Adrenal gland (tissue), 9 donors: ENCODE measurements at regions not wholly inside any gene's neighbourhood (a gene's known extent, or its start where the extent isn't known, plus 50 kb on each side); places are given as distances from the start of the nearest gene placed in this dataset.

Source experiments
- DNase-seq, 7 donors: peaks; one replicate each; pipeline ENCODE4 v3.0.0-alpha.2; 2019 to 2020
- H3K27ac ChIP-seq, 5 donors: fragments of 200-600 bp; sonication (generic) in 4 of 5; 1 replicate in 3 of 5; 2 replicates in 2 of 5; pipeline versions ENCODE4 v1.5.1 to v1.8.0; 2016 to 2020; ENCODE audit warnings: mild to moderate bottlenecking in 1 of 5
- H3K27me3 ChIP-seq: fragments of 200-600 bp; 2 replicates; pipeline ENCODE4 v1.8.0; 2021
- H3K36me3 ChIP-seq, 2 donors: fragments of 200-600 bp; replicated peaks in 1 of 2; 1 replicate in 1 of 2; 2 replicates in 1 of 2; pipeline versions ENCODE4 v1.5.1 to v1.8.0; 2018 to 2022
- H3K4me1 ChIP-seq, 2 donors: fragments of 200-600 bp; replicated peaks in 1 of 2; 1 replicate in 1 of 2; 2 replicates in 1 of 2; pipeline versions ENCODE4 v1.5.1 to v1.8.0; 2018 to 2021
- H3K4me3 ChIP-seq, 4 donors: fragments of 200-600 bp; sonication (generic) in 3 of 4; one replicate each; pipeline ENCODE4 v1.5.1; 2016 to 2018
- H3K9me3 ChIP-seq, 3 donors: fragments of 200-600 bp; sonication (generic) in 1 of 3; replicated peaks in 1 of 3; 1 replicate in 2 of 3; 2 replicates in 1 of 3; pipeline versions ENCODE4 v1.5.1 to v1.8.0; 2016 to 2021
- CTCF ChIP-seq, 6 experiments: fragments of 450-650 bp in 4 of 6; fragments of 200-600 bp in 2 of 6; sonication (generic) in 1 of 6; IDR thresholded peaks; 1 replicate in 5 of 6; 2 replicates in 1 of 6; pipeline versions ENCODE4 v1.5.1 to v1.8.0; 2016 to 2021; ENCODE audit warnings: antibody characterized with exemption in 6 of 6, mild to moderate bottlenecking in 2 of 6, moderate library complexity in 1 of 6
- POLR2A ChIP-seq, 2 donors: fragments of 450-650 bp; IDR thresholded peaks; one replicate each; pipeline ENCODE4 v1.6.1; 2017; ENCODE audit warnings: antibody characterized with exemption in 2 of 2, mild to moderate bottlenecking in 2 of 2, moderate library complexity in 1 of 2
- WGBS, 4 donors: extraction: QIAGEN DNeasy Blood & Tissue Kit in 2 of 4; methylation state at CpG; one replicate each; pipeline versions ENCODE4 v1.1.5 to v1.1.7; 2013 to 2017; 5-methylcytosine and 5-hydroxymethylcytosine counted together
- intact Hi-C, 2 donors: fragments of 100-400 bp; cut with DNase I; formaldehyde crosslinking; loops; one replicate each; pipeline versions ENCODE4 v1.14.1 to v1.15.0; 2022 to 2023
- donor health status: healthy with polysubstance abuse.
- donor health status: Bipolar disorder and iron deficiency.
- donor health status: DM: yes; HTN: yes; CAD: no.
- donor health status: DM: no; HTN: no; CAD: no.
- donor health status: DM: no; HTN: no; CAD: no.

- no peak overlapping the region for H3K4me3 ChIP-seq
- intact Hi-C loops, result no loop called here
- 77 to 82% (median 79%) methylated on average over 2 of the region's 2 CpGs for WGBS, 4 donors
- no peak overlapping the region for H3K27ac ChIP-seq
- H3K4me1 ChIP-seq, result no peaks in the 10 kb centered on the region
- TF ChIP-seq CTCF (IDR thresholded peaks at IDR 0.05) (no peak), POLR2A (IDR thresholded peaks at IDR 0.05) (no peak)
- H3K9me3 ChIP-seq, result no peaks in the 10 kb centered on the region
- H3K27me3 ChIP-seq, result no peaks in the 10 kb centered on the region
- DNase-seq, result no peak
- H3K36me3 ChIP-seq, result no peaks in the 10 kb centered on the region
These were observed 993.5 kb upstream of the SEMA6A start for GRCh38 chr5:117568126-117568525.

GRCh38 chr5:117562647-117563046 is 988.0 kb upstream of the SEMA6A start:
- TF ChIP-seq POLR2A (IDR thresholded peaks at IDR 0.05) (no peak), CTCF (IDR thresholded peaks at IDR 0.05) (no peak)
- no peak overlapping the region for H3K4me3 ChIP-seq
- no peaks in the 10 kb centered on the region for H3K9me3 ChIP-seq
- no peaks in the 10 kb centered on the region for H3K27me3 ChIP-seq
- intact Hi-C loops, result no loop called here
- H3K27ac ChIP-seq, result no peak overlapping the region
- H3K4me1 ChIP-seq, result no peaks in the 10 kb centered on the region
- WGBS, 4 donors, result 78 to 96% (median 95%) methylated on average over 1 of the region's 1 CpG
- no peaks in the 10 kb centered on the region for H3K36me3 ChIP-seq
- DNase-seq, result no peak

GRCh38 chr5:117561531-117561930 is 986.9 kb upstream of the SEMA6A start:
- WGBS, 4 donors, result 85 to 93% (median 91%) methylated on average over 2 of the region's 2 CpGs
- no peak overlapping the region for H3K27ac ChIP-seq
- no peaks in the 10 kb centered on the region for H3K9me3 ChIP-seq
- H3K36me3 ChIP-seq, result no peaks in the 10 kb centered on the region
- H3K4me1 ChIP-seq, result no peaks in the 10 kb centered on the region
- TF ChIP-seq POLR2A (IDR thresholded peaks at IDR 0.05) (no peak), CTCF (IDR thresholded peaks at IDR 0.05) (no peak)
- H3K27me3 ChIP-seq, result no peaks in the 10 kb centered on the region
- DNase-seq, result no peak
- H3K4me3 ChIP-seq, result no peak overlapping the region
- intact Hi-C loops, result no loop called here

GRCh38 chr5:117559005-117559844 is 984.6 kb upstream of the SEMA6A start:
- DNase-seq, result no peak
- 66 to 76% (median 69%) methylated on average over 3 of the region's 3 CpGs for WGBS, 4 donors
- intact Hi-C loops, result no loop called here
- H3K36me3 ChIP-seq, result no peaks in the 10 kb centered on the region
- TF ChIP-seq POLR2A (IDR thresholded peaks at IDR 0.05) (no peak), CTCF (IDR thresholded peaks at IDR 0.05) (no peak)
- no peak overlapping the region for H3K4me3 ChIP-seq
- H3K27me3 ChIP-seq, result no peaks in the 10 kb centered on the region
- H3K27ac ChIP-seq, result no peak overlapping the region
- H3K4me1 ChIP-seq, result no peaks in the 10 kb centered on the region
- no peaks in the 10 kb centered on the region for H3K9me3 ChIP-seq
